ENCODE measurements at regions not wholly inside any gene's neighbourhood (a gene's known extent, or its start where the extent isn't known, plus 50 kb on each side); places are given as distances from the start of the nearest gene placed in this dataset.

GRCh38 chr6:169109411-169110220 is 144.0 kb downstream of the THBS2 start:
- TF ChIP-seq CTCF (IDR thresholded peaks at IDR 0.05), result no peak
- no peak for TF ChIP-seq POLR2A (IDR thresholded peaks at IDR 0.05)
- TF ChIP-seq POLR2AphosphoS5 (IDR thresholded peaks at IDR 0.05), result no peak

All from gastroesophageal sphincter (tissue), 3 donors.